ENCODE measurements at regions not wholly inside any gene's neighbourhood (a gene's known extent, or its start where the extent isn't known, plus 50 kb on each side); places are given as distances from the start of the nearest gene placed in this dataset.

DNA sequence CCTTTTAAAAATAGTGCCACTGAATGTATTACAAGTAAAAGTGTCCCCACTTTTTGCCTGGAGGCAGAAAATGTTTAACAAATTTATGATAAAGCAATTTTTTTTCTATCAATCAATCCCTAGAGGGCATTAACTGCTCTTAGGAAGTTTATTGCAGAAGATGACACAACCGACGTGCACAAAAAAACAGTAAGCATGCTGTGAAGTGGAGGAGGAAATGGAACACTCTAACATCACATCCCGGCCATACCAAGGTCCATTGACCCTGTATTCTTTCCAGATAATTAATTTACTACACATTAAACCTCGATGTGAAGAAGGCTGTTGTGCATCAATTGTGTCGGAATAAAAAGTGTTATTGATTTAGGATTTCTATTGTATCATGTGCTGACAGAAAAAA is 264.9 kb upstream of the NR5A2 start:
- TF ChIP-seq, protein P1, sequence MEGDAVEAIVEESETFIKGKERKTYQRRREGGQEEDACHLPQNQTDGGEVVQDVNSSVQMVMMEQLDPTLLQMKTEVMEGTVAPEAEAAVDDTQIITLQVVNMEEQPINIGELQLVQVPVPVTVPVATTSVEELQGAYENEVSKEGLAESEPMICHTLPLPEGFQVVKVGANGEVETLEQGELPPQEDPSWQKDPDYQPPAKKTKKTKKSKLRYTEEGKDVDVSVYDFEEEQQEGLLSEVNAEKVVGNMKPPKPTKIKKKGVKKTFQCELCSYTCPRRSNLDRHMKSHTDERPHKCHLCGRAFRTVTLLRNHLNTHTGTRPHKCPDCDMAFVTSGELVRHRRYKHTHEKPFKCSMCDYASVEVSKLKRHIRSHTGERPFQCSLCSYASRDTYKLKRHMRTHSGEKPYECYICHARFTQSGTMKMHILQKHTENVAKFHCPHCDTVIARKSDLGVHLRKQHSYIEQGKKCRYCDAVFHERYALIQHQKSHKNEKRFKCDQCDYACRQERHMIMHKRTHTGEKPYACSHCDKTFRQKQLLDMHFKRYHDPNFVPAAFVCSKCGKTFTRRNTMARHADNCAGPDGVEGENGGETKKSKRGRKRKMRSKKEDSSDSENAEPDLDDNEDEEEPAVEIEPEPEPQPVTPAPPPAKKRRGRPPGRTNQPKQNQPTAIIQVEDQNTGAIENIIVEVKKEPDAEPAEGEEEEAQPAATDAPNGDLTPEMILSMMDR (IDR thresholded peaks at IDR 0.05; ENCODE audit: low read depth, low read length) = no peak
- H3K4me3 ChIP-seq (ENCODE audit: low read depth, low read length) = no peak overlapping the region

DNA sequence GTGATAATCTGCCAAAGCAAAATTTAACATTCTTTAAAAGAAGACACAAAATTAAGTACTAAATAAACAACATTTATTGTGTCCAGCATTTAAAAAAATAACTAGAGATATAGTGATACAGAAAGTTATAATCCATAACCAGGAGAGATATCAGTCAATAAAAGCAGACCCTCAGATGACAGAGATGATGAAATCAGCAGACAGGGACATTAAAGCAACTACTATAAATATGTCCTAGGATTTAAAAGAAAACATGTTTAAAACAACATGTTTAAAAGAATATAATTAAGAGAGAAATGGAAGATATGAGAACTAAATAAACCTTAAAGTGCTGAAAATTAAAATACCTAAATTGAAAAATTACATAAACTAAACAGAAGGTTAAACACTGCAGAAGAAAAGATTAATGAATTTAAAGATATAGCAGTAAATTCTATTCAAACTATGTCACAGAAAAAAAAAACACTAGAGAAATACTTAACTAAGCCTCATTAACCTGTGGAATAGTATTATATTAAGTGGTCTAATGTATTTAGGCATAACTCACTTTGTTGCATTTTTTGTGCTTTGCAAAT is 261.2 kb upstream of the NR5A2 start:
- no peak overlapping the region for H3K4me3 ChIP-seq (ENCODE audit: low read depth, low read length)
- TF ChIP-seq, protein P1 (IDR thresholded peaks at IDR 0.05; ENCODE audit: low read depth, low read length) = no peak

DNA sequence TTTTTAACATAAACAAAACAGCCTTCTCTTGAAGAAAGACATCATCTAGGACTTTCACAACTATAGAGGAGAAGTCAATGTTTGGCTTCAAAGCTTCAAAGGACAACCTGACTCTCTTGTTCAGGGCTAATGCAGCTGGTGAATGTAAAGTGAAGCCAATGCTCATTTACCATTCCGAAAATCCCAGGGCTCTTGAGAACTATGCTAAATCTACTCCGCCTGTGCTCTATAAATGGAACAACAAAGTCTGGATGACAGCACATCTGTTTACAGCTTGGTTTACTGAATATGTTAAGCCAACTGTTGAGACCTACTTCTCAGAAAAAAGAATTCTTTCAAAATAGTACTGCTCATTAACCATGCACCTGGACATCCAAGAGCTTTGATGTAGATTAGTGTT is 259.8 kb upstream of the NR5A2 start:
- H3K4me3 ChIP-seq (ENCODE audit: low read depth, low read length) = no peak overlapping the region
- TF ChIP-seq, protein P1 (IDR thresholded peaks at IDR 0.05; ENCODE audit: low read depth, low read length) = no peak

DNA sequence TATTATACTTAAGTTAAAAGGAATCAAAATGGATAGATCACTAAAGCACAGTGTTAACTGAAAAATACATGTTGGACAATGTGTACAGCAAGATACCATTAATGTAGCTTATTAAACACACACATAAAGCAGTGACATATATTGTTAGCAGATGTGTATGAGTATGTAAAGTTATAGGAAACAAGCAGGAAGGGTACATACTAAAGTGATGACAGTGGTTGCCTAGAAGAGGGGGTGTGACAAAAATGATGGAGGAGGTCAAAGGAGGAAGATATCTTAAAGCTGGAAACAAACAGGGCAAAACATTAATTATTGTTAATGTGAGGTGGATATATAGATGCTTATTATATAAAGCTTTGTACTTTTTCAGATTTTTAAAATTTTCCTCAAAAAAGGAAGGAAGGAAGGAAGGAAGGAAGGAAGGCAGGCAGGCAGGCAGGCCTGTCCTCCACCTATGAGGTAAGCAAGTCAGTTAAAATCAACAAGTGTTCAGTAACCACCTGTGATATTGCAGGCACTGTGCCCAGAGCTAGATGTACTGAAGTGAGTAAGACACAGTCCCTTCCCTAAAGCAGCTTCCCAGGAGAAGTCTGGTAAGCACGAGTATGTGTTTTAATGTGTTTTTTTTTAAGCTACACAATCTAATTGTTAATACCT is 252.9 kb upstream of the NR5A2 start:
- TF ChIP-seq, protein P1 (IDR thresholded peaks at IDR 0.05; ENCODE audit: low read depth, low read length) = no peak
- H3K4me3 ChIP-seq (ENCODE audit: low read depth, low read length) = no peak overlapping the region

DNA sequence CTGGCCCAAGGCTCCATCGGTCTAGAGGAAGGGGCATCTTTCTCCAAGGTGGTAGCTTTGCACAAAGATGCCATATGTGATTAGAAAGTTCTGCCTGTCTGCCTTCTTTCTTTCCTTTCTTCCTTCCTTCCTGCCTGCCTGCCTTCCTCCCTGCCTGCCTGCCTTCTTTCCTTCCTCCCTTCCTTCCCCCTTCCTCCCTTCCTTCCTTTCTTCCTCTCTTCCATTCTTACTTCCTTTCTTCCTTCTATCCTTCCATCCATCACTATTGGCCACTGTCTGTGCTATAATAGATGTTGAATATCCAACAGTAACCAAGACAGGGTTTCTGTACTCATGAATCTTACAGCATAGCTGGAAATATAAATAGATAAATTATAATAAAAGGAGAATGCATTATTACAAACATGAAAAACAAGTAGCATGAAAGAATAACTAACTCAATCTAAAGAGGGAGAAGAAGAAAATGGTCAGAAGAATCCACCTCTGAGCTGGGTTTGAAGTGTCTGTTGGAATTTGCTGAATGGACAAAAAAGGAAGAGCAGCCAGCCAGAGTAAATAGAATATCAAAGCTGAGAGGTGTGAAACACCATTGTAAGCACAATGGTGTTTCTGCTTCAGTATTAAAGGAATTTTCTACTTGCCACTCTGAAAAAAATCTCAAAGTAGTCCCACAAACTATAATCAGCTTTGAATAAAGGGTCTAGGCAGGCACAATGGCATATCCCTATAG is 250.6 kb upstream of the NR5A2 start:
- no peak overlapping the region for H3K4me3 ChIP-seq (ENCODE audit: low read depth, low read length)
- TF ChIP-seq, protein P1 (IDR thresholded peaks at IDR 0.05; ENCODE audit: low read depth, low read length) = no peak

DNA sequence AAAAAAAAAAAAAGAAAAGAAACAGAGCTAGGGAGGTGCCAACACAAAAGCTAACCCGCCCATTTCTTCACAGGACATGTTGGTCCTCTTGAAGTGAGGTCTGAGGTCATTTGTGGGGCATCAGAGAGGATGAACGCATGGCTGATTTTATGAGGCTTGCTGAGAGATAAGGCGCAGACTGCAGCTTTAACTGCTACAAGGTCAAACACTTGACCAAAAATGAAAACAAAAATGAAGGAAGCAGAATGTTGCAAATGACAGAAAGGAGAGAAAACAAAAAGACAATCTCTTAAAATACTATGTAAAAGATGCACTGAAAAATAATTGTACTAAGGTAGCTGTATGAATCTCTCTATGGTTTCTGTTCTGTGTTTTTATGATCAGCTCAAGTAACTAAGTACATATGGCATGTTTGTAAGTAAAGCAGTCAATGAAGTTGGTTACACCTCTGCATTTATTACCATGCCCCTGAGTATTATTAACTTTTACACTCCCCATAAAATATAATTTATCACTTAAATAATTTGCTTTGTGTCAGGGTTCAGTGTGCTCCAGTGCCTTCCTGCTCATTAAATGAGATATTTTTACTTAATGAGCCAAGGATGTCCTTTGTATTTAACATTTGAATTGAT is 249.1 kb upstream of the NR5A2 start:
- no peak overlapping the region for H3K4me3 ChIP-seq (ENCODE audit: low read depth, low read length)
- TF ChIP-seq, protein P1 (IDR thresholded peaks at IDR 0.05; ENCODE audit: low read depth, low read length) = no peak

DNA sequence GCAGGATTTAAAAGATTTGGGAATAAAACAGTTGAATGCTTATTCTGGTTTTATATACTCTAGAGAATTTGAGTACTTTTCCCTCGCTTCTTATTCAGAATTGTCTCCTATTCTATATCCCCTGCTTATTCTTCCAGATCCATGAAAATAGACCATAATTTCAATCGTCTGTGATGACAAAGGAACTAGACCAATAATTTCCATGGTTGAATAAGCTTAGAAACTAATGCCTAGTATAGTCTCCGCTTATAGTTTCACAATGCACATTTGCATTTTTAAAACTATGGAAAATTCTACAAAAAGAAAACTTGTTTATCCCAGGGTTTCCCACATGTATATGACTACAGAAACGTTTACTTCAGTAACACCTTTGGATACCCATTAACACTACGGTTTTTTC is 247.4 kb upstream of the NR5A2 start:
- H3K4me3 ChIP-seq (ENCODE audit: low read depth, low read length) = no peak overlapping the region
- TF ChIP-seq, protein P1 (IDR thresholded peaks at IDR 0.05; ENCODE audit: low read depth, low read length) = no peak
